ENCODE measurements at regions not wholly inside any gene's neighbourhood (a gene's known extent, or its start where the extent isn't known, plus 50 kb on each side); places are given as distances from the start of the nearest gene placed in this dataset.
"Not testable (repeated sequence)": the region's sequence is repeated elsewhere in the genome, so short reads cannot be mapped to it uniquely, and the experiment has no call there.

DNA sequence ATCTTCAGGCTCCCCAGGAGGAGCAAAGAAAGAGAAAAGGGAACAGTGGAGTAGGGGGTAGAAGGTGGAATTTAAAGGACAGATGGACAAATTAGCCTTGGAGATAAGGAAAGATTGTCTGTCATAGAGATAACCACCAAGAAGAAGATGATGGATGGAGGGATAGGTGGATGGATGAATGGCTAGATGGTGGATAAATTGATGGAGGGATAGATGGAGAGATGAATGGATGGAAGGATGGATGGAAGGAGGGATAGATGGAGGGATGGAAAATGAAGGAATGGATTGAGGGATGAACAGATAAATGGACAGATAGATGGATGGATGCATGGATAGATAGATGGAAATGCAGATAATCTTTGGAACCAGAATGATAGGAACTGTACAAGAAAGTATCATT is 102.8 kb downstream of the TNFAIP3 start:
- no peak for DNase-seq (ENCODE audit: low read depth)

GRCh38 chr6:137970368-137970767 is 103.3 kb downstream of the TNFAIP3 start:
- peak; percentile 9 for DNase-seq (ENCODE audit: low read depth)

DNA sequence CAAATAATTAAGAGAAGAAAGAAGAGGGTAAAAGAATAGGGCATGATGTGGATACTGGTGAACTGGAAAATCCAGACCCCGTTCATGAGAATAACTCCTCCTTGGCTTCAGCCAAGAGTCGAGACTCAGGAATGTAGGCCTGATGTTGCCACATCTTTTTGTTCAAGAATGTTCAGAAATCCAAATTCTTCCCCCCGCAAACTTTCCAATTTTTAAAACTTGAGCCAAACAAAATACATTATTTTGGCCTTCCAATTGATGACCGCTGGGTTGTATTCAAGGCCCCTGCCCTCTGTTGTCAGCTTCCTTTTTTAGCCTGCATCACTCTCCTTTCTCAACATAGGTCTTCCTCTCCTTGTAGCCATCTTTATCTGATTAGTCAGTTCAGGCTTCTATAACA is 106.1 kb downstream of the TNFAIP3 start:
- DNase-seq (ENCODE audit: low read depth) = no peak

DNA sequence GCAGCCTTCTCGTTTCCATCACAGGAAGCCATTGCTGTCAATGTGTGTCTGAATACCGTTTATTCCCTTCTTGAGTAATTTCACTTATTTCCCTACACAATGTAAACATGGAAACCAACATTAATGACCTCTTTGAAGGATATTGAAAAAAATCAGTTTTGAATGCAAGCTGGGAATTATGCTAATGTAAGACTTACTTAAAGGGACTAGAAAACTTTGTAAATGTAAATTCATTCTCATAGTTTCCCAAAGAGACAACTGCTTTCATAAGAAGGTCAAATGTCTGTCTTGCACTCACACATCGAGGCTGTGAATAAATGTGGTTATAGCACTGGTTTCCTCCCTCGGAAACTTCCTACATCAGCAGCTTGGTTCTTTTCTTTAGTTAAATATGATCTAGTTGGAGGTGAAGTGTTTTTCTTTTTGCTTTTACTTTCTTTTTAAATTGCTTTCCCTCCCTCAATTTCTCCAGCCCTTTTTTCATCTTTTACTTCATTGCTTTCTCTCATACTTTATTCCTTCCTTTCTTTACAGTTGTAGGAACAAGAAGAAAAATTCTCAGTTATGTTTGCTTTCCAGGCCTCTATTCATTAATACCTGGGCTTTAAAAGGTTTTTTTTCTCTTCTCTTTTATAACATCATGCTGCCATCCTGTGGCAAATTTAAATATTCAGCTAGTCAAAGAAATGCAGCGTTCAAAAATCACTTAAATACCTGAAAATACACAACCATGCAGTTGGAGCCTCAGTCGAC is 108.3 kb downstream of the TNFAIP3 start:
- DNase-seq (ENCODE audit: low read depth) = no peak

DNA sequence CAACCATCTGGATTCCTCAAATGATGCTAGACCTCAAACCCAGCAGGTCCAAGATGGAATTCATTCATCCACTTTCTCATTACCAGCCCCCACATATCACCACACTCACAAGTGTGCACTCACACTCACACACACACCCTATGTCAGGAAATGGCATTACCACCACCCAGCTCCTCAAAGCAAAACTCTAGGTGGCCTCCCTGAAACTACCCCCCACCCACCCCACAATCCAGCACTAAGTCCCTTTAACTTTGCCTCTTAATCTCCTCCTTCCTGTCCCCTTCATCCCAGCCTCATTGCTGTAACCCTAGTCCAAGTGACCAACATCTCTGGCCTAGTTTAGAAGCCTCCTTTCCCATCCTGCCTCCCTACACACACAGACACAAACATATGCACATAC is 109.4 kb downstream of the TNFAIP3 start:
- DNase-seq (ENCODE audit: low read depth) = no peak

GRCh38 chr6:137977206-137977605 is 110.1 kb downstream of the TNFAIP3 start:
- no peak for DNase-seq (ENCODE audit: low read depth)

GRCh38 chr6:137977814-137978213 is 110.8 kb downstream of the TNFAIP3 start:
- DNase-seq (ENCODE audit: low read depth) = no peak

GRCh38 chr6:137978252-137978896 is 111.3 kb downstream of the TNFAIP3 start:
- peak; percentile 22 for DNase-seq (ENCODE audit: low read depth)

DNA sequence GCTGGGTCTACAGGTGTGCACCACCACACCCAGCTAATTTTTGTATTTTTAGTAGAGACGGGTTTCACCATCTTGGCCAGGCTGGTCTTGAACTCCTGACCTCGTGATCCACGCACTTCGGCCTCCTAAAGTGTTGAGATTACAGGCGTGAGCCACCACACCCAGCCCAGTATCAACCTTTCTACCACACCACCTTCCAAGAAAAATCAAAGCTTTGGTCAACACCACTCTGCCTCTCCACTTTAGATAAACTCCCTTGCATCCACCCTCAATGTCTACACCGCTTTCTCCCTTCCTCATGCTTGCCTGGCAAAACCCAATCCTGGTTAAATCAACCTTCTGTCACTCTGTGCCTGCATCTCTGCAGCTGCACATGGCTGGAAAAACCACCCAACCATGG is 112.2 kb downstream of the TNFAIP3 start:
- DNase-seq (ENCODE audit: low read depth) = not testable (repeated sequence)

- DNase-seq (ENCODE audit: low read depth) = no peak
Measured at GRCh38 chr6:137980777-137981176, 113.7 kb downstream of the TNFAIP3 start.

DNA sequence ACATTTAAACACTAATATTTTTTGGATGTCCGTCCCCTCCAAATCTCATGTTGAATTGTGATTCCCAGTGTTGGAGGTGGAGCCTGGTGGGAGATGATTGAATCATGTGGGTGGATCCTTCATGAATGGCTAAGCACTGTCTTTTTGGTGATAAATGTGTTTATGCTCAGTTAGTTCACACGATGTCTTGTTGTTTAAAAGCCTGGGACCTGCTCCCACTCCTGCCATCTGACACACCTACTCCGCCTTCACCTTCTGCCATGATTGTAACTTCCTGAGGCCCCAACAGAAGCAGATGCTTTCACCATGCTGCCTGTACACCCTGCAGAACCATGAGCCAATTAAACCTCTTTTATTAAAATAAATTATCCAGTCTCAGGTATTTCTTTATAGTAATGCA is 114.7 kb downstream of the TNFAIP3 start:
- no peak for DNase-seq (ENCODE audit: low read depth)

DNA sequence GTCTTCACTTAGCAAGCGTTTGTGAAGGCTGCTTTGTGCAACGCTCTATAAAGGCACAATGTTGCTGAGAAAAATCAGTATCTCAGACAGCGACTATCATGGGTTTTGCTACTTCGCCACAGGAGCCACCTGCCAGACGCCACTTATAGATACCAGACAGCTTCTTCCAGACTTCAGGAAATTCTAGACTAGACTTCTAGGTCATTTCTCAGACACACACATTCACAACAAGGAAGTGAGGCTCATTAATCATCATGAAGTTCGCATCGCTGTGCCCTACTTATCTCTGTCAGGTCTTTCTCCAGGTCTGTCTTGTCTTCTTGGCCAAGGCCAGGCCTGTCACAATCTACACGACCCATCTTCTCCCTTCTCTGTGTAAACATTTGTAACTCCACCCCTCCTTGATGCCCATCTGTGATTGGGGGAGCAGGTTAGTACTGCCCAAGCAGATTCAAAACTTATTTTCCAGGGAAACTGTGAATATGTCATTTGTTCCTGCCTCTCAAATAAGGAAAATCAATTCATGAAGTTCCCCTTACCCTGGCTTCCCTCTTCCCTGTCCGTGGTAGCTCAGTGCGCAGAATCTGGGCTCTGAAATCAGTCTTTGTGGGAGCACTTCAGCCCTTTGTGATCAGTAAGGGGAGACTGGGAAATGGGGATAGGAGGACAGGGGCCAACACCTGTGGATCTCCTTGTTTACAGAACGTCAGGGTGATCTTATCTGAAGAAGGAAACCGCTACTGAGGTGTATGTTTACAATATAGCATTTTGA is 115.5 kb downstream of the TNFAIP3 start:
- DNase-seq (ENCODE audit: low read depth) = no peak

GRCh38 chr6:137983269-137983668 is 116.2 kb downstream of the TNFAIP3 start:
- DNase-seq (ENCODE audit: low read depth) = no peak

GRCh38 chr6:137989664-137990063 is 117.6 kb downstream of the PERP start:
- DNase-seq (ENCODE audit: low read depth) = no peak

GRCh38 chr6:137995371-137995770 is 111.8 kb downstream of the PERP start:
- no peak for DNase-seq (ENCODE audit: low read depth)

GRCh38 chr6:137998461-137999019 is 108.7 kb downstream of the PERP start:
- DNase-seq (ENCODE audit: low read depth) = no peak

- no peak for DNase-seq (ENCODE audit: low read depth)
Measured at GRCh38 chr6:137999815-138000214, 107.4 kb downstream of the PERP start.

DNA sequence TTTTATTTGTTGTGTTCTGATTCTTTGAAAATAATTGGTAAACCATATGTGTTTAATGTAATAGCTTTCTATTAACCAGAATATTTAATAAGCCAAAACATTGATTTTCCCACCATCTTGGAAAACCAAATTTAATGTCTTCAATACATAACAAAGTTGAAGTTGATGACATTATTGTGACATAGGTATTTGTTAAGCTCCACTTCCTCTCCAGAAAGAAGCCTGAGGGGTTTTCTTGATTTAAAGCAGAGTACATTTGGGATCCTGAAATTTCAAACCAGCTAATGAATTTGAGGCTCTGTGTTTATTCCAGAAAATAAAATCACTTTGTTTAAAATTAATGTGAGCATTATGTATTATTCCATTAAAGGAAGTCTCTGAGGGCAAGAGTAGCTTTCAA is 106.3 kb downstream of the PERP start:
- no peak for DNase-seq (ENCODE audit: low read depth)

GRCh38 chr6:138001750-138002349 is 105.4 kb downstream of the PERP start:
- peak; percentile 41 for DNase-seq (ENCODE audit: low read depth)

DNA sequence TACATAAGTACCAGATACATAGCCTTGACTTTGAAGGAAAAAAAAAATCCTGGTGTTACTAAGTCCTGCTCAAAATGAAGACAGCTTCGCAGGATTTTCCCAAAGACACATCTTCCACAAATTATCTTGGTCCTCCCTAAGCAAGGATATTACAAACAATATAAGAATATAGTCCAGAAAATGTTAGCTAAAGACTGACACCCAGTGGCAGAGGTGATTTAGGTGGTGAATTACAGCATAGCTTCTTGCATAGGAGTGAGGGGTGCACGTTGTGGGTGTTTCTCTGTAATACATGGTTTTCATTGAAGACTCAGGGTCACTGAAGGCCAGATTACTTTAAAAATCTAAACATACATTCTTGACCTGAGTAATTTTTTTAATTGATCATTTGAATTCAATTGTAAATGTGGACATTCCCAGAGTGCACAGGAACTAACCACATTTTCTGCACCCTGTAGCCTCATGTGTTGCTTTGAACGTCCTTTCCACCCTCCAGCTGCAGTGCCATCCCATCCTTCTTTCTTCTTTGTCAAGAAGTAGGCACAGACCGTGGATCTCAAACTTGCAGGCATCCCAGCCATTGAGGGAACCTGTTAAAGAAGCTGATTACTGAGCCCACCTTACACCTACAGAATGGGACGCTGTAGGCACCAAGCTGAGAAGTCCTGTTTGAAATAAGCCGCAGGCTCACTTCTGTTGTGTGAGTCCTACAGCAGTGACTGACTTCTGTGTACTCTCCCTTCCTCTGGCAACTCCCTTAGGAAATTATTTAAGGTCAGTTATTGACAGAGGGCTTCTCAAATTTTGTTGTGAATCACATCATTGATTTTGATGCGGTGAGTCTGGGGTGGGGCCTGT is 102.6 kb downstream of the PERP start:
- DNase-seq (ENCODE audit: low read depth) = no peak

DNA sequence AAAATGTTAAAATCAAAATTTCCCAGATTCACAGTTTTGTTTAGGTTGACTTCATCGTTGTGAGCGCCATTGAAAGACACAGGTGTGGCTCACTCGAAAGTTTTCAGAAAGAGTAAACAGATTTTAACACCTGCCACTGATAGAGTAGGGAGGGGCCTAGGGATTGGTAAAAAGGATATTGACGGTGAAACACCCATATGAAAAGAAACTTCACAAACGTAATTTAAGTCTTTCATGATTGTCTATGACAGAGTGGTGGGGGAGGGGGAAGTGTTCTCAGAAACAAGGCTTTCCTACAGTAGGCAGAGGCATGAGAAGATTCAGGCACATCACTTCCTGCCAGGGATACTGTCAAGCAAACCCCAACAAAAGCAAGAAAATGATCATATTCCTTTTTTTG is 101.4 kb downstream of the PERP start:
- no peak for DNase-seq (ENCODE audit: low read depth)

Data from activated T-cell treated with anti-CD3 and anti-CD28 coated beads for 48 hours (primary cell).